ENCODE measurements at regions not wholly inside any gene's neighbourhood (a gene's known extent, or its start where the extent isn't known, plus 50 kb on each side); places are given as distances from the start of the nearest gene placed in this dataset.

DNA sequence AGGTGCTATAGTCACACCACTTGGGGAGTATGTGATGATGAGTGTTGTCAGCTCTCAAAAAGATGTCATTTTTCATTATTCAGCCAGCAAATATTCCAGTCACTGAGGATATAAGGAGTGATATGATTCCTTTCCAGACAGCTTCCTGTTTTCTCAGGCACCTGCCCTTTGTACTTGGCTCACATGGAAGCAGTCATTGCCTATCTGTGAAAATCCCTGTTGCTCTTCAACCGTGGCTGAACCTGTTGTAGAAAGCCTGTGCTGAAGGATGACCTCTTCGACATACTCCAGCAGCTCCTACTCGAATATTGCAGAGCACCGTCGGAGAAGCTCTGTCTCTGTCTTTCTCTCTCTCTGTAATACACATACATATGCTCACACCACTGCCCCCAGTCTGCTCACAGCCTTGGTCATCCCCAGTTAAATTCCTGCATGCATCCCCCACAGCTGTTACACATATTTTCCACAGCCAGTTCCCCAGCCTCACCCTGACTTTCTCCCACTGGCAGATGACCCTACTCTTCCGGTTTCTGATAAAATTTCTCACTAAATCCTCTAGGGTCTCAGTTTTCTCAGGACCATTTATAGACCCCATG is 204.2 kb upstream of the ARGLU1 start:
- TF ChIP-seq, protein P1, sequence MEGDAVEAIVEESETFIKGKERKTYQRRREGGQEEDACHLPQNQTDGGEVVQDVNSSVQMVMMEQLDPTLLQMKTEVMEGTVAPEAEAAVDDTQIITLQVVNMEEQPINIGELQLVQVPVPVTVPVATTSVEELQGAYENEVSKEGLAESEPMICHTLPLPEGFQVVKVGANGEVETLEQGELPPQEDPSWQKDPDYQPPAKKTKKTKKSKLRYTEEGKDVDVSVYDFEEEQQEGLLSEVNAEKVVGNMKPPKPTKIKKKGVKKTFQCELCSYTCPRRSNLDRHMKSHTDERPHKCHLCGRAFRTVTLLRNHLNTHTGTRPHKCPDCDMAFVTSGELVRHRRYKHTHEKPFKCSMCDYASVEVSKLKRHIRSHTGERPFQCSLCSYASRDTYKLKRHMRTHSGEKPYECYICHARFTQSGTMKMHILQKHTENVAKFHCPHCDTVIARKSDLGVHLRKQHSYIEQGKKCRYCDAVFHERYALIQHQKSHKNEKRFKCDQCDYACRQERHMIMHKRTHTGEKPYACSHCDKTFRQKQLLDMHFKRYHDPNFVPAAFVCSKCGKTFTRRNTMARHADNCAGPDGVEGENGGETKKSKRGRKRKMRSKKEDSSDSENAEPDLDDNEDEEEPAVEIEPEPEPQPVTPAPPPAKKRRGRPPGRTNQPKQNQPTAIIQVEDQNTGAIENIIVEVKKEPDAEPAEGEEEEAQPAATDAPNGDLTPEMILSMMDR (IDR thresholded peaks at IDR 0.05), result no peak
- TF ChIP-seq POLR2A (IDR thresholded peaks at IDR 0.05) (no peak), EP300 (IDR thresholded peaks at IDR 0.05) (no peak), POLR2AphosphoS5 (IDR thresholded peaks at IDR 0.05) (no peak)
